Ectodermal cell (in vitro differentiated cells): ENCODE measurements at regions not wholly inside any gene's neighbourhood (a gene's known extent, or its start where the extent isn't known, plus 50 kb on each side); places are given as distances from the start of the nearest gene placed in this dataset.
"Not testable (repeated sequence)": the region's sequence is repeated elsewhere in the genome, so short reads cannot be mapped to it uniquely, and the experiment has no call there.

Experiments used
- H3K27ac ChIP-seq: 2 replicates; pipeline ENCODE4 v1.7.0; 2013; ENCODE audit warnings: mild to moderate bottlenecking, low read depth, low read length; ENCODE audit not compliant: insufficient read depth, poor library complexity, severe bottlenecking
- H3K27me3 ChIP-seq: 2 replicates; pipeline ENCODE4 v1.7.0; 2013; ENCODE audit warnings: mild to moderate bottlenecking, low read length; ENCODE audit not compliant: insufficient read depth, control insufficient read depth, poor library complexity, severe bottlenecking
- H3K36me3 ChIP-seq: one replicate; pipeline ENCODE4 v1.7.0; 2013; ENCODE audit warnings: low read length; ENCODE audit not compliant: control insufficient read depth, insufficient read depth
- H3K4me1 ChIP-seq: one replicate; pipeline ENCODE4 v1.7.0; 2013; ENCODE audit warnings: low read length; ENCODE audit not compliant: control insufficient read depth, insufficient read depth
- H3K4me3 ChIP-seq: 2 replicates; pipeline ENCODE4 v1.7.0; 2013; ENCODE audit warnings: low read depth, low read length, control low read depth; ENCODE audit not compliant: insufficient read depth
- H3K9me3 ChIP-seq: 2 replicates; pipeline ENCODE4 v1.7.0; 2013; ENCODE audit warnings: mild to moderate bottlenecking, low read length, moderate library complexity; ENCODE audit not compliant: control insufficient read depth
- WGBS, 2 experiments: methylation state at CpG; one replicate each; pipeline ENCODE4 v1.1.7; 2013; ENCODE audit warnings: missing lambda C conversion rate in 2 of 2; 5-methylcytosine and 5-hydroxymethylcytosine counted together

- not testable (repeated sequence) for H3K27ac ChIP-seq, H3K4me1 ChIP-seq, H3K36me3 ChIP-seq, H3K27me3 ChIP-seq, H3K4me3 ChIP-seq, H3K9me3 ChIP-seq
- 82 to 90% methylated on average over 9 of the region's 10 CpGs for WGBS, 2 experiments
Observed at GRCh38 chr4:3588517-3589194, 56.4 kb upstream of the LRPAP1 start.

GRCh38 chr4:3586596-3586995 lies 54.4 kb upstream of the LRPAP1 start:
- H3K27me3 ChIP-seq, H3K9me3 ChIP-seq, H3K4me1 ChIP-seq, H3K4me3 ChIP-seq, H3K27ac ChIP-seq, H3K36me3 ChIP-seq: not testable (repeated sequence)
- WGBS, 2 experiments = 92 to 94% methylated on average over 10 of the region's 10 CpGs

GRCh38 chr4:3585567-3585966 lies 53.3 kb upstream of the LRPAP1 start:
- not testable (repeated sequence) for H3K4me3 ChIP-seq
- 77 to 79% methylated on average over 5 to 6 of the region's 7 CpGs for WGBS, 2 experiments

GRCh38 chr4:3582091-3582475 lies 49.9 kb upstream of the LRPAP1 start:
- Histone ChIP-seq H3K4me3 (no peak overlapping the region), H3K27me3 (no peaks in the 10 kb centered on the region), H3K36me3 (no peaks in the 10 kb centered on the region), H3K9me3 (no peaks in the 10 kb centered on the region), H3K4me1 (no peaks in the 10 kb centered on the region), H3K27ac (no peak overlapping the region)
- WGBS, 2 experiments = 86 to 89% methylated on average over 5 of the region's 5 CpGs

More at GRCh38 chr4:3585567-3585966, 53.3 kb upstream of the LRPAP1 start:
- not testable (repeated sequence) for H3K36me3 ChIP-seq, H3K9me3 ChIP-seq, H3K27ac ChIP-seq, H3K27me3 ChIP-seq, H3K4me1 ChIP-seq
